GM23248 (cell line): ENCODE measurements at regions not wholly inside any gene's neighbourhood (a gene's known extent, or its start where the extent isn't known, plus 50 kb on each side); places are given as distances from the start of the nearest gene placed in this dataset.

ENCODE experiments used
- DNase-seq: peaks from one replicate; pipeline ENCODE4 v3.0.0-alpha.2; 2015
- H2AFZ ChIP-seq: fragments of 200-600 bp; sonication (generic); 2 replicates; pipeline ENCODE4 v1.6.1; 2016; ENCODE audit warnings: antibody characterized with exemption
- H3F3A ChIP-seq: fragments of 200-600 bp; sonication (generic); 2 replicates; pipeline ENCODE4 v1.6.1; 2016; ENCODE audit warnings: mild to moderate bottlenecking, antibody characterized with exemption, mixed run types; ENCODE audit not compliant: insufficient read depth
- H3K27ac ChIP-seq: fragments of 200-600 bp; sonication (generic); 2 replicates; pipeline ENCODE4 v1.5.1; 2016; ENCODE audit warnings: mild to moderate bottlenecking
- H3K27me3 ChIP-seq: fragments of 200-600 bp; sonication (generic); replicated peaks from 2 replicates; pipeline ENCODE4 v1.6.1; 2016; ENCODE audit warnings: mild to moderate bottlenecking; ENCODE audit not compliant: insufficient read depth
- H3K36me3 ChIP-seq: fragments of 200-600 bp; sonication (generic); 2 replicates; pipeline ENCODE4 v1.6.1; 2016; ENCODE audit warnings: low read depth, mild to moderate bottlenecking
- H3K4me1 ChIP-seq: fragments of 200-600 bp; sonication (generic); 2 replicates; pipeline ENCODE4 v1.6.1; 2016; ENCODE audit warnings: mild to moderate bottlenecking; ENCODE audit not compliant: insufficient read depth
- H3K4me2 ChIP-seq: fragments of 200-600 bp; sonication (generic); one replicate; pipeline ENCODE4 v1.6.1; 2016; ENCODE audit warnings: mild to moderate bottlenecking; ENCODE audit not compliant: unreplicated experiment
- H3K4me3 ChIP-seq: fragments of 200-600 bp; sonication (generic); 2 replicates; pipeline ENCODE4 v1.5.1; 2016; ENCODE audit warnings: mild to moderate bottlenecking
- H3K79me2 ChIP-seq: fragments of 200-600 bp; sonication (generic); 2 replicates; pipeline ENCODE4 v1.6.1; 2016; ENCODE audit warnings: mild to moderate bottlenecking; ENCODE audit not compliant: insufficient read depth
- H3K9ac ChIP-seq: fragments of 200-600 bp; sonication (generic); 2 replicates; pipeline ENCODE4 v1.6.1; 2016; ENCODE audit warnings: mild to moderate bottlenecking
- H3K9me2 ChIP-seq: fragments of 200-600 bp; sonication (generic); 2 replicates; pipeline ENCODE4 v1.6.1; 2016; ENCODE audit warnings: mixed run types, mild to moderate bottlenecking, moderate library complexity; ENCODE audit not compliant: insufficient read depth
- H3K9me3 ChIP-seq: fragments of 200-600 bp; sonication (generic); one replicate; pipeline ENCODE4 v1.6.1; 2017; ENCODE audit warnings: low read depth
- H4K20me1 ChIP-seq: fragments of 200-600 bp; sonication (generic); 2 replicates; pipeline ENCODE4 v1.6.0; 2016; ENCODE audit not compliant: insufficient read depth
- EZH2 ChIP-seq: fragments of 200-600 bp; sonication (generic); IDR thresholded peaks from 2 replicates; pipeline ENCODE4 v1.6.1; 2018; ENCODE audit warnings: antibody characterized with exemption, mild to moderate bottlenecking; ENCODE audit not compliant: insufficient read depth, poor library complexity, severe bottlenecking
- EZH2phosphoT487 ChIP-seq: fragments of 200-600 bp; sonication (generic); IDR thresholded peaks from 2 replicates; pipeline ENCODE4 v1.6.1; 2018; ENCODE audit warnings: antibody characterized with exemption, moderate library complexity, mild to moderate bottlenecking, low read depth; ENCODE audit not compliant: insufficient read depth
- WGBS, 2 experiments: methylation state at CpG; one replicate each; pipeline ENCODE4 v1.1.6; 2015 to 2017; ENCODE audit warnings: low lambda C conversion rate in 2 of 2, low coverage in 1 of 2; ENCODE audit errors: missing lambda C conversion rate in 2 of 2; 5-methylcytosine and 5-hydroxymethylcytosine counted together
- in situ Hi-C: fragments of 300-500 bp; cut with MboI; formaldehyde crosslinking; loops from 2 replicates; pipeline ENCODE4 v1.15.0; 2020

GRCh38 chr1:25012966-25013962, 83.2 kb upstream of the RUNX3 start:
- Histone ChIP-seq H3K4me2 (no peak overlapping the region), H3K9ac (no peak overlapping the region), H4K20me1 (no peaks in the 10 kb centered on the region), H3K79me2 (no peaks in the 10 kb centered on the region), H3F3A (no peaks in the 10 kb centered on the region), H3K36me3 (no peaks in the 10 kb centered on the region), H3K27ac (no peak overlapping the region), H3K27me3 (no peaks in the 10 kb centered on the region; the same call in 1 of the 2 replicates), H3K4me3 (no peak overlapping the region), H3K4me1 (no peaks in the 10 kb centered on the region; the same call in 1 of the 2 replicates), H2AFZ (no peak overlapping the region), H3K9me3 (no peaks in the 10 kb centered on the region), H3K9me2 (no peaks in the 10 kb centered on the region)
- in situ Hi-C loops, result no loop called here
- DNase-seq, result no peak
- TF ChIP-seq EZH2phosphoT487 (no peak), EZH2 (no peak)
- 69 to 77% methylated on average over 17 of the region's 17 CpGs for WGBS, 2 experiments

DNA sequence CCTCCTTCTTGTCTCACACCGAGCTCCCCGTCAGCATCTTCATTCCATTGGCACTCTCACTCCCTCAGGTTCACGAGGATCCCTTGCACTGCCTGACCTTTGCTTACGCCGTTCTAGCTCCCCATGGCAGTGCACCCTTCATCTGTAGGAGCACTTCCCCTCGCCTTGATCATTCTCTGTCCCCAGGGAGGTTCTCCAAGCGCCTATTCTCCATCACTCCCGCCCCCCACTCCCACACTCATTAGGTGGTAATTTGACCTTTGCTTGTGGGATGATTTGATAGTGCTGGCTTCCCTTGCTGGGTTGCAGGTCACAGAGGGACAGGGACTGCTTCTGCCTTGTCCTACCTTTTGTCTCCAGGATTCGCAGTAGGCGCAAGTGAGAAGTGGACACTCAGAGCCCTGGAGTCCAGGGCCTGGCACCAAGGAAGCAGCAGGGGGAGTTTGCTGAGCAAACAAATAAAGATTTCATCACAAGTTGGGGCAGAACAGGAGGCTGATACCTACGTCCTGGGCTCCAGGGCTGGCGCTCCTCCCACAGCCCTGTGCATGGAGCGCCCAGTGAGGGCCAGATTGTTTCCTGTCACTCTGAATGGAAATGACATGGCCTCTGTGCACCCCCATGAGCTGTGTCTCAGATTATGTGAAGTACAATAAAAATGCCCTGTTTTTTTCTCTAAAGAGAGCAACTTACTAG, 82.0 kb upstream of the RUNX3 start:
- H3K79me2 ChIP-seq, result no peaks in the 10 kb centered on the region
- 77 to 80% methylated on average over 13 of the region's 13 CpGs for WGBS, 2 experiments
- no peak for TF ChIP-seq EZH2
- TF ChIP-seq EZH2phosphoT487, result no peak
- no peak overlapping the region for H3K9ac ChIP-seq
- H3K36me3 ChIP-seq, result no peaks in the 10 kb centered on the region
- no peak overlapping the region for H3K4me3 ChIP-seq
- no peaks in the 10 kb centered on the region for H3K9me3 ChIP-seq
- no peak overlapping the region for H3K4me2 ChIP-seq
- no peak overlapping the region for H2AFZ ChIP-seq
- no peaks in the 10 kb centered on the region for H3K9me2 ChIP-seq
- in situ Hi-C loops, result no loop called here
- H4K20me1 ChIP-seq, result no peaks in the 10 kb centered on the region
- no peak for DNase-seq
- H3K27me3 ChIP-seq, result peaks cover 2% of the 10 kb centered on the region
- H3F3A ChIP-seq, result no peaks in the 10 kb centered on the region
- no peak overlapping the region for H3K27ac ChIP-seq
- no peaks in the 10 kb centered on the region for H3K4me1 ChIP-seq

DNA sequence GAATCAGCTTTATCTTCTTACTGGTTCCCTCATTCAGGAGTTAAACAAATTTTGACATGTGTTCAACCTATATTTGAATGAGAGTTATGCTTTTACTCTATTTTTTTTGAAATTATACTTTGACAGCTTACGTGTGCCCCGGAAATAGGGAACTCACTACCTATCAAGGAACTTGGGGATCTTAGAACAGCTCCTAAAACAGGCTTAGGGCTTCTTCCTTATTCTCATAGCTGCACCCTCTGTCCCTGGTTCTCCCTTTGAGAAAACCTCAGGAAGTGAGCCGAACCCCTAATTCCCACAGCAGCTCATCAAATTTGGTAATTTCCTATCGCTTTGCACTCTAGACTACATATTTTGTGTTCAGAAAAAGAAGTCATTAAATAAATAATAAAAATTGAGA, 81.2 kb upstream of the RUNX3 start:
- no peak overlapping the region for H3K27ac ChIP-seq
- H4K20me1 ChIP-seq, result no peaks in the 10 kb centered on the region
- H3K4me1 ChIP-seq, result no peaks in the 10 kb centered on the region
- H2AFZ ChIP-seq, result no peak overlapping the region
- WGBS, 2 experiments, result 85 to 89% methylated on average over 4 of the region's 4 CpGs
- H3K4me2 ChIP-seq, result no peak overlapping the region
- no peak for TF ChIP-seq EZH2phosphoT487
- TF ChIP-seq EZH2, result no peak
- DNase-seq, result no peak
- no peaks in the 10 kb centered on the region for H3K9me2 ChIP-seq
- no peaks in the 10 kb centered on the region for H3K79me2 ChIP-seq
- H3K36me3 ChIP-seq, result no peaks in the 10 kb centered on the region
- H3K9ac ChIP-seq, result no peak overlapping the region
- H3F3A ChIP-seq, result no peaks in the 10 kb centered on the region
- peaks cover 10% of the 10 kb centered on the region for H3K27me3 ChIP-seq
- in situ Hi-C loops, result no loop called here
- no peaks in the 10 kb centered on the region for H3K9me3 ChIP-seq
- no peak overlapping the region for H3K4me3 ChIP-seq

- Histone ChIP-seq H3K9ac (no peak overlapping the region), H3K27me3 (peaks cover 14% of the 10 kb centered on the region), H3K9me2 (no peaks in the 10 kb centered on the region), H3K27ac (no peak overlapping the region), H3F3A (no peaks in the 10 kb centered on the region), H3K4me1 (no peaks in the 10 kb centered on the region), H3K4me2 (no peak overlapping the region), H3K79me2 (no peaks in the 10 kb centered on the region), H3K36me3 (no peaks in the 10 kb centered on the region), H4K20me1 (no peaks in the 10 kb centered on the region), H3K4me3 (no peak overlapping the region), H2AFZ (no peak overlapping the region), H3K9me3 (no peaks in the 10 kb centered on the region)
- DNase-seq, result no peak
- in situ Hi-C loops, result no loop called here
- TF ChIP-seq EZH2 (no peak), EZH2phosphoT487 (no peak)
- WGBS, 2 experiments, result 81 to 86% methylated on average over 3 of the region's 3 CpGs
Measured at GRCh38 chr1:25009671-25010262, 79.7 kb upstream of the RUNX3 start.
